ENCODE measurements at regions not wholly inside any gene's neighbourhood (a gene's known extent, or its start where the extent isn't known, plus 50 kb on each side); places are given as distances from the start of the nearest gene placed in this dataset.

DNA sequence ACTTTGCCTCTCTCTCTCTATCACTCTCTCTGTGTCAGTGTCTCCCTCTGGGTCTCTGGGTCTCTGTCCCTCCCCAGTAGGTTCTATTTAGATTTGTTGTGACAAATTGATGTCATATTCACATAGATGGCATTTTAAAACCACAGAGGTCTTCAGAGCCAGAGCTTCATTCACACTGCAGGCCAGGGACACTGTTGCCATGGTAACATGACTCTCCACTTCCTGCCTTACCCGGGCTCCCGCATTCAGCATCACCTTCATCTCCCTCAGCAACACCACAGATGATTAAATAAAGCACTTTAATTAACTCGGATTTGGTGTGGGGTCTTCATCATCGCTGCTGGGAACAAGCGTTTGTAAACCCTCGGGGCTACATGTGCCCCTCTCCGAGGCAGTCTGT is 132.6 kb downstream of the ETS2 start:
- DNase-seq (ENCODE audit: low read depth in 1 of 2, low spot score in 1 of 2), result no peak

GRCh38 chr21:38937844-38938243 is 132.1 kb downstream of the ETS2 start:
- no peak for DNase-seq (ENCODE audit: low read depth in 1 of 2, low spot score in 1 of 2)

- DNase-seq (ENCODE audit: low read depth in 1 of 2, low spot score in 1 of 2), result no peak
These were observed 131.6 kb downstream of the ETS2 start for GRCh38 chr21:38937286-38937790.

DNA sequence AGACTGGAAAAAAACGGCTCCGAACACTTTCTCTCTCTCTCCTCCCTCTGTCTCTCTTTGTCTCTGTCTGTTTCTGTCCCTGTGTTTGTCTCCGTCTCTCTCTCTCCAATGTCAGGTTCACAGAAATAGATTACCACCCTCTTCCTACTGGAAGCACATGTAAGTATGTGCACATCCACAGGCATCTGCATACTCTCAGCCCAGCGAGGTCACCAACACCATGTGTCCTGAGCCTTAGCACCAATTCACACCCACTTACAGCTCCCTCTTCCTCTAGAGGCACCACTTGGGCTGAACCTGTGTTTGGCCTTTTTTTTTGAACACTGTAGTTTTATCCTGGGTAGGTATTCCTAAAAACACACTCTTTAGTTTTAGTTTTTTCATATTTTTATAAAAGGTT is 130.5 kb downstream of the ETS2 start:
- DNase-seq (ENCODE audit: low read depth in 1 of 2, low spot score in 1 of 2), result no peak

- no peak for DNase-seq (ENCODE audit: low read depth in 1 of 2, low spot score in 1 of 2)
These were observed 128.0 kb downstream of the ETS2 start for GRCh38 chr21:38933731-38934130.

GRCh38 chr21:38931291-38931690 is 125.6 kb downstream of the ETS2 start:
- no peak for DNase-seq (ENCODE audit: low read depth in 1 of 2, low spot score in 1 of 2)

- DNase-seq (ENCODE audit: low read depth in 1 of 2, low spot score in 1 of 2), result no peak
These were observed 125.1 kb downstream of the ETS2 start for GRCh38 chr21:38930853-38931252.

DNA sequence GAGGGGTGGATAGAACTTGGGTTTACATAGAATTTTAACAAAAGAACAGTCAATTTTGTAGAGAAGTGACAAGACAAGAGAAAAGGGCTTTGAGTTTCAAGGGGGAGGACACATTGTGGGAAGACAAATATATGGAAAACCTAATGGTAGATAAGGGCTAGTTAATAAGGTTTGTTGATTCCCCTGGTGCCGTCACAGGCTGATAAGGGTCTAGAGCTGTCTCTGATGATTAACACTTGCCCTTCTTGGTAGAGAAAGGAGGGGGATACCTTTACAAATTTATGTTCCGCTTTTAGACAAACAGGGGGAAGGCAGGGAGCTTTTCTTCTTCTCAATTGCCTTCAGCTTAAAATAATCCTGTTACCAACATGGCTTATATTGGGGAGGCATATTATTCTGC is 124.3 kb downstream of the ETS2 start:
- no peak for DNase-seq (ENCODE audit: low read depth in 1 of 2, low spot score in 1 of 2)

- no peak for DNase-seq (ENCODE audit: low read depth in 1 of 2, low spot score in 1 of 2)
These were observed 123.9 kb downstream of the ETS2 start for GRCh38 chr21:38929652-38930051.

DNA sequence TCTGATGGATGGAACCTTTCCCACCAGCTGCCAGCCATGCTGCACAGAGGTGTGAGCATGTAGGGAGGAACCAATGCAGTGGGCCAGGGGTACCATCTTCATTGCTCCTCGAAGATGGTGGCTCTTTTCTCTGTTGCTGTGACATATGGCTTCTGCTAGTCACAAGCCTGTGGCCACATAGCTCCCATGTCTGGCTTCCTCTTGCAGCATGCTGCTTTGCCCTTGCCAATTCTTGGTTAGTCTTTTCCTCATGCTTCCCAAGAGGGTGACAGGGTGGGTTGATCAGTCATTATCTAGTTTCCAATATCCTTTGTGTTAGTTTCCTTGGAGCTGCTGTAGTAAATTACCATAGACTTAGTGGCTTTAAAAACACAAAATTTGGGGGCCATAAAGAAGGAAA is 123.4 kb downstream of the ETS2 start:
- DNase-seq (ENCODE audit: low read depth in 1 of 2, low spot score in 1 of 2), result no peak

GRCh38 chr21:38927776-38928175 is 122.0 kb downstream of the ETS2 start:
- DNase-seq (ENCODE audit: low read depth in 1 of 2, low spot score in 1 of 2), result no peak

- no peak for DNase-seq (ENCODE audit: low read depth in 1 of 2, low spot score in 1 of 2)
These were observed 120.2 kb downstream of the ETS2 start for GRCh38 chr21:38925923-38926322.

DNA sequence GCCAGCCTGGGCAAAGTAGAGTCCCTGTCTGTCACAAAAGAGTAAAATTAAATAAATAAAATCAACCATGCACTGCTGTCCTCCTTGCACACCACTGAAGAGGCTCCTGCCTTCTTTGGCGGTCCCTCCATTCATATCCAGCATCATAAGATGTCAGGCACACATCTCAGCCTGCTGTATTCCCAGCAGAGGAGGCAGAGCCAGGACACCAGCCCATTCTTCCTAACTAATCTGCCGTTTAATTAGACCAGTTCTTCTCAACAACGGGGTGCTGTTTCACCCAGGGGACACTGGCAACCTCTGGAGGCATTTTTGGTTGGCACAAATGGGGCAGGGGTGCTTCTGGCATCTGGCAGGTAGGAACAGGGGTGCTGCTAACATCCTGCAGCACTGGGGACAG is 119.7 kb downstream of the ETS2 start:
- no peak for DNase-seq (ENCODE audit: low read depth in 1 of 2, low spot score in 1 of 2)

DNA sequence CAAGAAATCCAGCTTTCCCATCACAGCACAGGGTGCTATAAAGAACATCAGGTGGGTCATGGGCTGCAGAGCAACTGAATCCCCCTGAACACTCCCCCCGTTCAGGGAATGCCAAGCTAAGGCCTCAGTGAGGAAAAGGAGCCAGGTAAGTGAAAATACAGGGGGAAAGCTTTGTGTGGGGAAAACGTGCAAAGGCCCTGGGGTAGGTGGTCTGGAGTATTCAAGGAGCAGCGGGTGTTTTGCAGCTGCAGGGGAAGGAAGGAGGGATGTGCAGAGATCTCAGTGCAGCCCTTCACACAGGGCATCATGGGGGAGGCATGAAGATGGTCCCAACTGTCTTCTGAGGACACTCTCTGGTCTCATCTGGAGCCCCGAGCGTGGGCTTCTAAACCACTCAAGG is 119.2 kb downstream of the ETS2 start:
- DNase-seq (ENCODE audit: low read depth in 1 of 2, low spot score in 1 of 2), result no peak

DNA sequence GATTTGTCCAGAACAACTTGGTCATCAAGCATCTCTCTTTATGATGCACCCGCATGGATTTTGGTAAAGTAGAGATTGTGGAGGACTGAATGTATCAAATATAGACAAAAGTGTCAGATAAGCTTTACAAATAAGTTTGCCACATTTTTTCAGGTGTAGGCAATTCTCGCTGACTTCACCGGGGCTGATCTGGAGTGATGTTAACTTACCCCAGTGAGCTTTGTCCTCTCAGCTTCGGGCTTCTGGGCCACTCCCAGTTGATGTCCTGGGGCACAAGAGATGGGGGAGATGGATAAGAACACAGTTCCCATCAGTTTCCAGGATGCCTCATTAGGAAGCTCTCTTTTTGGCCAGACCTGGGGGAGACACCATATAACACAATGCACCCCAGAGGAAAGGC is 117.7 kb downstream of the ETS2 start:
- DNase-seq (ENCODE audit: low read depth in 1 of 2, low spot score in 1 of 2), result no peak

- DNase-seq (ENCODE audit: low read depth in 1 of 2, low spot score in 1 of 2), result no peak
These were observed 116.9 kb downstream of the ETS2 start for GRCh38 chr21:38922474-38923235.

GRCh38 chr21:38921511-38922251 is 116.0 kb downstream of the ETS2 start:
- no peak for DNase-seq (ENCODE audit: low read depth in 1 of 2, low spot score in 1 of 2)

DNA sequence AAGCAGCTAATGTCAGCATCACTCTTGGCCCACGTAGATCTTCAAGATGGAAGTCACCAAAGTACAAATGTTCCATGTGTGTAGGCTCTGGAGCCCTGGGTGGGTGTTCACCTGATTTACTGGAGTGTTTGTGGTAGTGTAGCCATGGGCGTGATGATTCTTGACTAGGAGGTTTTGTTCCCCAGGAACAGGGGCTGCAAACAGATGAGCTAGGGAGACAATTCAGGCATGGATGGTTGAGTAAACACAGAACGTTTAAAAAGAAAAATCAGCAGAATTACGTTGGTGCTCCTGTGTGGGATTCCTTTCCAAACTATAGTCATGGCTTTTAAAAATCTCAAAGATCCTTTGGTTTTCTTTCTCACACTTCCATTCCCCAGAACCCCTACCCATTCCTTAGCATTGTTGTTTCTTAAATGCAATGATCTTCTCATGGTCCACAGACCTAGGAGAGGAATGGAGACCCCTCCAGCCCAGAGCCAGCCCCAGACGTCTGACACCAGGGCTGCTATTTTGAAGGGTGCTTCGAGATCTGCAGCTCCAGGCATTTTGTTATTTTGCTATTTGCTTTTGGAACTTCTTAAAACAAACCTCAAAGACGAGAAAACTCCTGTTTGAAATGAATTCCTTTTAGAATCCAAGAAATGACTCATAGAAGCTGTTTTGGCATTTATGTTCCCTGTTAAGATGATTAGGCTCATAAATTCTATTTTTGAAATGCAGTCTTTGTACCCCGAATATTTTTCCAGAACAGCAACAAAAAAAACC is 115.1 kb downstream of the ETS2 start:
- no peak for DNase-seq (ENCODE audit: low read depth in 1 of 2, low spot score in 1 of 2)

DNA sequence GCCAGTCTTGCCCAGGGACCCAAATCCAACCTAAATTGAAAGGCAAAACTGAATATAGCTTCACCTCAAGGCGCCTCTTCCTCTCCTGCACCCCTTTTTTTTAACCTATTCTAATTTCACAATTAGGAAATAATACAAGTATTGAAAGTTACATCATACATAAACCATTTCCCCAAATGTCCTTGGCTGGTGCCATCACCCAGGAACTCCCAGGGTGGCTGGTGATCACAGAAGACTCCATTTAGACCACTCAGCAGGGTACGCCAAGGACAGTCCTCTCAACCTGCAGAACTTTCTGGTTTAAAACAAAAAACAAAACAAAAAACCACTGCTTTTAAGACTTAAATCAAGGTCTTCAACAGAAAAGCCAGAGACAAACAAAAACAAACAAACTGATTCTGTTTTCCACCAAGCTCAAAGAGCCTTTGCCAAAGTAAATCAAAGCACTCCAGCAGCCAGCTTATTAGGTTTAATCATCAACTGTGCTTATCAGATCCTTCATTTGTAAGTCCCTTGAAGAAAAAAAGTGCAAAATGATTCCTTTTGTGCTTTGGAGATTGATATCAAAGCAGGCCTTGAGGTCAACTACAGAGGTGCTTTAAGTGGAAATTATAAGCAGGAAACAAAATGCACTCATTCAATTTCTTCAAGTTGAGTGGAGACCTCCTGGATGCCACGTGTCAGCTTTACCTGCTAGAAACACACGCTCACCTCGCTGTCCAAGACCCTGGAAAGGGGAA is 113.0 kb downstream of the ETS2 start:
- no peak for DNase-seq (ENCODE audit: low read depth in 1 of 2, low spot score in 1 of 2)

- DNase-seq (ENCODE audit: low read depth in 1 of 2, low spot score in 1 of 2), result no peak
These were observed 111.5 kb downstream of the ETS2 start for GRCh38 chr21:38917043-38917774.

All from stimulated activated CD4-positive, alpha-beta T cell treated with anti-CD3 and anti-CD28 coated beads, Interleukin-15, amount 100 ng/mL, for 1 hour (primary cell).